Natural killer cell treated with Interleukin-12 subunit alpha and Interleukin-12 subunit beta and Interleukin-15 and Interleukin-18, amount 100 ng/mL, for 72 hours (primary cell): ENCODE measurements at regions not wholly inside any gene's neighbourhood (a gene's known extent, or its start where the extent isn't known, plus 50 kb on each side); places are given as distances from the start of the nearest gene placed in this dataset.
A peak's percentile ranks its signal among the peaks of the same experiment; 100 is the strongest.

Source experiments
- ATAC-seq, 2 donors: fragments of 150-1000 bp; cut with Tn5 transposase in 1 of 2; sonication (Bioruptor Pico), chemical (Tn5 transposase) in 1 of 2; 2 replicates each; pipeline ENCODE4 v1.10.0; 2021
- DNase-seq: peaks from one replicate; pipeline ENCODE4 v3.0.0; 2022; ENCODE audit warnings: low spot score
- H3K27ac Mint-ChIP-seq, 2 donors: 1 replicate in 1 of 2; 2 replicates in 1 of 2; pipeline ENCODE4 v1.8.0; 2022; ENCODE audit warnings: mixed read lengths in 2 of 2, mild to moderate bottlenecking in 1 of 2, moderate library complexity in 1 of 2
- H3K27me3 Mint-ChIP-seq, 2 donors: 1 replicate in 1 of 2; 2 replicates in 1 of 2; pipeline ENCODE4 v1.8.0; 2022; ENCODE audit warnings: mixed read lengths in 2 of 2
- H3K36me3 Mint-ChIP-seq: one replicate; pipeline ENCODE4 v1.8.0; 2022; ENCODE audit warnings: mixed read lengths
- H3K4me1 Mint-ChIP-seq, 2 donors: 1 replicate in 1 of 2; 2 replicates in 1 of 2; pipeline ENCODE4 v1.8.0; 2022; ENCODE audit warnings: low read depth in 2 of 2, mixed read lengths in 2 of 2, mild to moderate bottlenecking in 1 of 2
- H3K4me3 Mint-ChIP-seq: one replicate; pipeline ENCODE4 v1.8.0; 2022; ENCODE audit warnings: mixed read lengths
- H3K9me3 Mint-ChIP-seq: 2 replicates; pipeline ENCODE4 v1.8.0; 2022; ENCODE audit warnings: mixed read lengths

- no peaks in the 10 kb centered on the region for H3K36me3 Mint-ChIP-seq
- H3K27ac Mint-ChIP-seq = no peak overlapping the region
- DNase-seq = no peak
- ATAC-seq = no peak
- H3K9me3 Mint-ChIP-seq = no peaks in the 10 kb centered on the region
- H3K4me1 Mint-ChIP-seq = no peaks in the 10 kb centered on the region
- H3K27me3 Mint-ChIP-seq = peaks cover 13 to 30% of the 10 kb centered on the region in 2 donors
- no peak overlapping the region for H3K4me3 Mint-ChIP-seq
Observed at GRCh38 chr15:79520654-79521053, 88.5 kb downstream of the MINAR1 start.

- H3K4me3 Mint-ChIP-seq = no peak overlapping the region
- no peaks in the 10 kb centered on the region for H3K4me1 Mint-ChIP-seq
- no peaks in the 10 kb centered on the region for H3K36me3 Mint-ChIP-seq
- no peaks in the 10 kb centered on the region for H3K9me3 Mint-ChIP-seq
- no peak for DNase-seq
- H3K27ac Mint-ChIP-seq = no peak overlapping the region
- H3K27me3 Mint-ChIP-seq = peaks cover 8 to 17% of the 10 kb centered on the region in 2 donors
- ATAC-seq = no peak
Observed at GRCh38 chr15:79522656-79523055, 90.5 kb downstream of the MINAR1 start.

DNA sequence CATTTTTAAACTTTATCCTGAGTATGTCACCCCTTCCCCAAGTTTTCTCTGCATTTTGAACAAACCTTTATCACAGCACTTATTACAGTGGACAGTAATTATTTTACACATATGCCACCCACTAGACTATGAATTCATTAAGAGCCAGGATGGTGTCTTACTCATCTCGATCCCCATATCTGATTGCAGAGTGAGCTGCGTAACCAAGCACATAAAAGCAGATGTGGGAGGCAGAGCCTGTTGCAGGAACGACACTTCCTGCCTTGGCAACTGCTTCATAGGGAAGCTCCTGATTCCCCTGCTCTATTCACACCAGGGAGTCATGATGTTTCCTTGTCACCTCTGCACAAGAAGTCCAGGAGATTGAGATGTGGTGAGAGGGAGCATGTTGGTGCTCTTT lies 91.1 kb downstream of the MINAR1 start:
- no peak overlapping the region for H3K27ac Mint-ChIP-seq

GRCh38 chr15:79524531-79524930 lies 92.4 kb downstream of the MINAR1 start:
- ATAC-seq (peak in 1 of 2 donors; percentile 4), DNase-seq (no peak)
- no peaks in the 10 kb centered on the region for H3K9me3 Mint-ChIP-seq
- no peaks in the 10 kb centered on the region for H3K4me1 Mint-ChIP-seq
- H3K4me3 Mint-ChIP-seq = no peak overlapping the region
- peaks cover 16 to 34% of the 10 kb centered on the region in 2 donors for H3K27me3 Mint-ChIP-seq
- H3K36me3 Mint-ChIP-seq = no peaks in the 10 kb centered on the region
- H3K27ac Mint-ChIP-seq = no peak overlapping the region

More for the DNA sequence above, 91.1 kb downstream of the MINAR1 start:
- DNase-seq = no peak
- no peaks in the 10 kb centered on the region for H3K4me1 Mint-ChIP-seq
- no peak overlapping the region for H3K4me3 Mint-ChIP-seq
- no peak for ATAC-seq
- H3K27me3 Mint-ChIP-seq = peaks cover 12 to 22% of the 10 kb centered on the region in 2 donors
- no peaks in the 10 kb centered on the region for H3K9me3 Mint-ChIP-seq
- no peaks in the 10 kb centered on the region for H3K36me3 Mint-ChIP-seq

DNA sequence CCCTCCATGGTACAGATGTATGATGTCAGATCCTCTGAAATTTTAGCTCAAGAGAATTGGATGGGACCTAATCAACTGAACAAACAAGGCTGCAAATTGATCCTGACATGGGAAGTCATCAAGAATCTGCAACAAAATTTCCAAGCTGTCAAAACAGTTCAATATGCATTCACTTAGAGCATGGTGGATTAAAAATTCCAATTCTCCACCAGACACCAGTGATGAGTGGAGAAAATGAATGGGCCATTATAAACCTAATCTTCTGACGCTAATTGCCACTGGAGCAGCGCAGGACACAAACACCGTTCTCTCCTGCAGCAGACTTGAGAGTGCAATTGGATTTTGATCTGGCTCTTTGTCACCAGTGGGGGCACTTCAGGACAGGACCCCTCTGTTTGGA lies 94.2 kb downstream of the MINAR1 start:
- Mint-ChIP-seq H3K27ac (no peak overlapping the region), H3K27me3 (peaks cover 17 to 36% of the 10 kb centered on the region in 2 donors), H3K4me3 (no peak overlapping the region), H3K36me3 (no peaks in the 10 kb centered on the region), H3K9me3 (no peaks in the 10 kb centered on the region), H3K4me1 (no peaks in the 10 kb centered on the region)
- DNase-seq (no peak), ATAC-seq (no peak)

- Mint-ChIP-seq H3K27ac (no peak overlapping the region), H3K4me1 (no peaks in the 10 kb centered on the region), H3K9me3 (no peaks in the 10 kb centered on the region), H3K27me3 (peaks cover 20 to 33% of the 10 kb centered on the region in 2 donors), H3K36me3 (no peaks in the 10 kb centered on the region), H3K4me3 (no peak overlapping the region)
- no peak for DNase-seq
- no peak for ATAC-seq
Observed at GRCh38 chr15:79527821-79528220, 95.7 kb downstream of the MINAR1 start.

- no peak for ATAC-seq
- H3K9me3 Mint-ChIP-seq = no peaks in the 10 kb centered on the region
- no peak overlapping the region for H3K27ac Mint-ChIP-seq
- peaks cover 21 to 40% of the 10 kb centered on the region in 2 donors for H3K27me3 Mint-ChIP-seq
- no peak for DNase-seq
- H3K36me3 Mint-ChIP-seq = no peaks in the 10 kb centered on the region
- H3K4me3 Mint-ChIP-seq = no peak overlapping the region
- H3K4me1 Mint-ChIP-seq = no peaks in the 10 kb centered on the region
Observed at GRCh38 chr15:79529157-79529785, 97.1 kb downstream of the MINAR1 start.

- DNase-seq (no peak), ATAC-seq (no peak)
- H3K27ac Mint-ChIP-seq = no peak overlapping the region
Observed at GRCh38 chr15:79535536-79535935, 103.4 kb downstream of the MINAR1 start.

DNA sequence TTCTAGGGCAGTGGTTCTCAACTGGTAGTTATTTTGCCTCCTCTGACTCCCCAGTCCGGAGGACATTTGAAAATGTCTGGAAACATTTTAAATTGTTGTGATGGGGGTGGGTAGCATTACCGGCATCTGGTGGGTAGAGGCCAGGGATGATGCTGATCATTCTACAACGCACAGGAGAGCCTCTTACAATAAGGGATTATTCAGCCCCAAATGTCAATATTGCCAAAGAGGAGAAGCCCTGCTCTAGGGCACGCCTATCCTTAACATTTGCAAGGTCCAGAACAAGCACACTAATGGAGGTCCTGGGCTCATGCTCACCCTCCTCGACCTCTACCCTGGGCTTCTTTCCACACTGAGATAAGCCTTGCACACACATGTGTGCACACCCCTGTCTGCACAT lies 106.4 kb downstream of the MINAR1 start:
- DNase-seq = no peak
- no peaks in the 10 kb centered on the region for H3K9me3 Mint-ChIP-seq
- H3K36me3 Mint-ChIP-seq = no peaks in the 10 kb centered on the region

More at GRCh38 chr15:79535536-79535935, 103.4 kb downstream of the MINAR1 start:
- Mint-ChIP-seq H3K9me3 (no peaks in the 10 kb centered on the region), H3K27me3 (peaks cover 11 to 27% of the 10 kb centered on the region in 2 donors), H3K4me1 (no peaks in the 10 kb centered on the region), H3K36me3 (no peaks in the 10 kb centered on the region), H3K4me3 (no peak overlapping the region)

DNA sequence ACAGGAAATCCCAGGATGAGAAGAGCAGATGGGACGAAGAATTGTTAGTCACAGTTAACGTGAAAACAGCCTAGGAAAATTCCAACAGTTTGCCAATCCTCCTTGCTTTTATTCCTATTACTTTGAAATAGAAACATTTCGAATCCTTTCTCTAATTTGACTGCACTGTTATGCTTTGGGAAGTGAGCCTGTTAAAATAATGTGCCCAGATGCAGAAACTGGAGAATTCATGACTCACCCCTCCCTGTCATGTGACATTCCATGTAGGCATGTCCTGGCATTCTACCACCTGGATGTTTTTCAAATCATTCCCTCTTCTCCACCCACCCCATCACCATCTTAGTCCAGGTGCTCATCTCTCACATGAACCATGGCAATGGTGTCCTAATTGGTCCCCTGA lies 107.3 kb downstream of the MINAR1 start:
- Mint-ChIP-seq H3K36me3 (no peaks in the 10 kb centered on the region), H3K9me3 (no peaks in the 10 kb centered on the region), H3K4me3 (no peak overlapping the region), H3K27me3 (peaks cover 8 to 17% of the 10 kb centered on the region in 2 donors), H3K4me1 (no peaks in the 10 kb centered on the region), H3K27ac (no peak overlapping the region)
- no peak for ATAC-seq
- DNase-seq = no peak

More for the DNA sequence above, 106.4 kb downstream of the MINAR1 start:
- Mint-ChIP-seq H3K27me3 (peaks cover 6 to 25% of the 10 kb centered on the region in 2 donors), H3K4me1 (no peaks in the 10 kb centered on the region), H3K27ac (no peak overlapping the region), H3K4me3 (no peak overlapping the region)
- no peak for ATAC-seq

- H3K4me3 Mint-ChIP-seq = no peak overlapping the region
- H3K9me3 Mint-ChIP-seq = no peaks in the 10 kb centered on the region
- peaks cover 8 to 21% of the 10 kb centered on the region in 2 donors for H3K27me3 Mint-ChIP-seq
- DNase-seq = no peak
- H3K27ac Mint-ChIP-seq = no peak overlapping the region
- no peaks in the 10 kb centered on the region for H3K36me3 Mint-ChIP-seq
- no peaks in the 10 kb centered on the region for H3K4me1 Mint-ChIP-seq
- no peak for ATAC-seq
Observed at GRCh38 chr15:79540551-79540950, 108.4 kb downstream of the MINAR1 start.

GRCh38 chr15:79541196-79541595 lies 109.1 kb downstream of the MINAR1 start:
- no peaks in the 10 kb centered on the region for H3K9me3 Mint-ChIP-seq
- H3K27me3 Mint-ChIP-seq = peaks cover 8 to 24% of the 10 kb centered on the region in 2 donors
- H3K27ac Mint-ChIP-seq = no peak overlapping the region
- H3K4me1 Mint-ChIP-seq = no peaks in the 10 kb centered on the region
- ATAC-seq (no peak), DNase-seq (no peak)
- no peak overlapping the region for H3K4me3 Mint-ChIP-seq
- no peaks in the 10 kb centered on the region for H3K36me3 Mint-ChIP-seq

- Mint-ChIP-seq H3K27ac (no peak overlapping the region), H3K9me3 (no peaks in the 10 kb centered on the region), H3K4me3 (no peak overlapping the region), H3K36me3 (no peaks in the 10 kb centered on the region), H3K4me1 (no peaks in the 10 kb centered on the region), H3K27me3 (peaks cover 6 to 21% of the 10 kb centered on the region in 2 donors)
- no peak for ATAC-seq
- no peak for DNase-seq
Observed at GRCh38 chr15:79543097-79543496, 111.0 kb downstream of the MINAR1 start.

DNA sequence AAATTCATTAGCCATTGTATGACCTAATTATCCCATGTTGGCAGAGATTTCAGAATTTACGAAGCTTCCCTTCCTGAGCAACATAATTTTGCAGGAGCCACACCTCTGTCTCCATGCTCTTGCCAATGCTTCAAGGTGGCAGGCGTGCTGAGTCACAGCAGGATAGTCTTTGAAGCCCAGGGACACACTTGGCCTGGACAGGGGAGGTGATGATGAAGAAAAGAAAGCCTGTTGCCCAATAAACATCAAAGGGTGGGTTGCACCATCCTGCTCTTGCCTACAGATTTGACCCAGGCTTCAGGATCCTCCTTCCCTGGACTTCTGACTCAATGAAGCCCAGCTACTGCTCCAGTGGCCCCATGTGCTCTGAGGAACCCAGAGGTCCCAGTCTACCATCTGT lies 117.1 kb downstream of the MINAR1 start:
- no peak overlapping the region for H3K27ac Mint-ChIP-seq
- no peak overlapping the region for H3K4me3 Mint-ChIP-seq
- DNase-seq (no peak), ATAC-seq (no peak)
- H3K4me1 Mint-ChIP-seq = no peaks in the 10 kb centered on the region
- H3K27me3 Mint-ChIP-seq = peaks cover 15 to 46% of the 10 kb centered on the region in 2 donors
- no peaks in the 10 kb centered on the region for H3K36me3 Mint-ChIP-seq
- no peaks in the 10 kb centered on the region for H3K9me3 Mint-ChIP-seq

DNA sequence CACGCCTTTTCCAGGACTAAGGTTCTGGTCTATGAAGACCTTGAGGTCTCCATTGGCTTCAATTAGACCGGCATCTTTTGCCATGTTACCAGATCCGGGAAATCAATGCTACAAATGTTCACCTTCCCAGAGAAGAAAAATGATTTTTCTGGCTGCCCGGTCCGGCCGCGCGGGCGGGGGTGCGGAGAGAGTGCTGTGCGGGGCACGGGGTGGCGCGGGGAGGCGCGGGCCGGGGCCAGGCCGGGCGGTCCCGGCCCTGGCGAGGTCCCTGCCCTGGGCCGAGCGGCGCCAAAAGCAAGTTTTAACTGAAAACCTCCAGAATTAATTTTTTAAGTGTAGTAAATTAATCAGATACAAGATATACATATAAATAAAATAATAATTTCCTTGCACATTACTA lies 128.2 kb downstream of the MINAR1 start:
- no peak for DNase-seq
- no peaks in the 10 kb centered on the region for H3K4me1 Mint-ChIP-seq
- H3K27me3 Mint-ChIP-seq = peaks cover 12 to 37% of the 10 kb centered on the region in 2 donors
- H3K36me3 Mint-ChIP-seq = no peaks in the 10 kb centered on the region
- no peak for ATAC-seq
- H3K27ac Mint-ChIP-seq = no peak overlapping the region
- H3K9me3 Mint-ChIP-seq = no peaks in the 10 kb centered on the region
- H3K4me3 Mint-ChIP-seq = no peak overlapping the region
